Activated B cell treated with CpG ODN at 0.5 μM for 24 hours (primary cell): ENCODE measurements at regions not wholly inside any gene's neighbourhood (a gene's known extent, or its start where the extent isn't known, plus 50 kb on each side); places are given as distances from the start of the nearest gene placed in this dataset.

ENCODE experiments used
- ATAC-seq: fragments of 200-7000 bp; cut with Tn5 transposase; one replicate; pipeline ENCODE4 v1.10.0; 2021; ENCODE audit warnings: low read depth, mild to moderate bottlenecking, moderate library complexity
- CTCF ChIA-PET: fragments of 350-600 bp; sonication (Branson Sonifier 250); formaldehyde crosslinking; loops from one replicate; lab custom pipeline; 2021; ENCODE audit warnings: antibody characterized with exemption; lab: Charles Lee
- POLR2A ChIA-PET: fragments of 350-600 bp; sonication (Branson Sonifier 250); formaldehyde crosslinking; loops from one replicate; lab custom pipeline; 2021; ENCODE audit warnings: antibody characterized with exemption; lab: Charles Lee
- DNase-seq: peaks from one replicate; pipeline ENCODE4 v3.0.0; 2022
- H3K27ac Mint-ChIP-seq: one replicate; pipeline ENCODE4 v1.8.0; 2020; ENCODE audit warnings: mixed read lengths
- H3K27me3 Mint-ChIP-seq: one replicate; pipeline ENCODE4 v1.8.0; 2021; ENCODE audit warnings: mixed read lengths
- H3K36me3 Mint-ChIP-seq: one replicate; pipeline ENCODE4 v1.8.0; 2021; ENCODE audit warnings: low read depth, mixed read lengths
- H3K4me1 Mint-ChIP-seq: one replicate; pipeline ENCODE4 v1.8.0; 2021; ENCODE audit warnings: mixed read lengths
- H3K4me3 Mint-ChIP-seq: one replicate; pipeline ENCODE4 v1.8.0; 2020; ENCODE audit warnings: mild to moderate bottlenecking, mixed read lengths
- H3K9me3 Mint-ChIP-seq: one replicate; pipeline ENCODE4 v1.8.0; 2020; ENCODE audit warnings: mixed read lengths
- intact Hi-C: fragments of 100-400 bp; cut with micrococcal nuclease; formaldehyde crosslinking; loops from one replicate; pipeline ENCODE4 v1.15.1; 2024
- TF ChIP-seq, protein P1 (sequence below): fragments of 200-600 bp; IDR thresholded peaks from one replicate; pipeline ENCODE4 v1.8.0; 2022; ENCODE audit warnings: antibody characterized with exemption, mild to moderate bottlenecking

DNA sequence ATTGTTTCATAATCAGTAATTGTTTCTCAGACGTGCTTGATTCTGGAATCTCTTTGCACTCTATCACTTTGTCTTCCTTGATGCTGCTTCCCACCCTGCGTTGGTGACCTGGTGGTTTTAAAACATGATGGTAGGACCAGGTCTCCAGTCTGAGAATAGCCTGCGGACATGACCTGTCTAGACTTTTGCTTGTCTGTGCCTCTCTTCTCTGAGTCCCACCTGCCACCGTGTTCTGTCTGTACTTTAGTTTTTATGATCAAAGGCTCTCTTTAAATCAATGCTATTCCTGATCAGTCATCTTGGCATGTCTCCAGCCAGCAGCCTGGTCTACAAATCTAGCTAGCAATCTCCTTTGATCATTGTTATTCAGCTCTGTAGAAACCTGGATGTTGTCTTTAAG lies 933.9 kb downstream of the DIAPH3 start:
- intact Hi-C loops = no loop called here

DNA sequence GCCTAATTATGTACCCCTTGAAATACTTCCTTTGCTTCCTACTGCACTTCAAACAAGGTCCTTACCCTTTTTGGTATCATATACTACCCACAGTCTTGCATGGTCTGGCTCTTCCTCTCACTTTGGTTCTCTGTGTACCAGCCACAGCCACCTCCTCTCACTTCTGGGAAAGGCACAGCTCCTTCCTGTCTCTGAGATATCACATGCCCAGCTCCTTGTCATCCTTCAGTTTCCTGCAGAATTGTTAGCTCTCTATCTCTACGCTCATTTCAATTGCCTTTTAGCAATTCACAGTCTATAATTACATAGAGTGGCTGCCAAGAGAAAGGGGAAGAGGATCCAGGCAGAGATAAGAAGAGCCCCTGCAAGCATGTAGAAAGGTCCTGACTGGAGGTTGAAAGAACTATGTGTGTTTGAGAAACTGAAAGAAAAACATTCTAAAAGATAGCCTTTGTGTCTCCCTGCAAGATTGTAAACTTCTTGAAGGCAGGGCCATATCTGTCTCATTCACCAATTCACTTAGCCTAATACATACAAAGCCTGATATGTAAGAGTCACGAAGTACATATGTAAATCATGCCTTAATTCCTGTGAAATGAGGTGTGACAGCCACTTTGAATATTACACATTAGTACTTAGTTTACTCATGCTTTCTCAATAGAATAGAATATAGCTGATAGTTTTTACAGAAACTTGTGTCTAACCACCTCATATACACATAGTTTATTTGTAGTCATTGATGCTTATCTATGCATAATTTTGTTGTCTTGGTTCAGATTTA lies 933.1 kb downstream of the DIAPH3 start:
- intact Hi-C loops = no loop called here
- ChIA-PET POLR2A (no interaction called here), CTCF (no interaction called here)
- H3K27me3 Mint-ChIP-seq = no peaks in the 10 kb centered on the region
- ATAC-seq (no peak), DNase-seq (no peak)
- H3K27ac Mint-ChIP-seq = no peak overlapping the region
- TF ChIP-seq, protein P1, sequence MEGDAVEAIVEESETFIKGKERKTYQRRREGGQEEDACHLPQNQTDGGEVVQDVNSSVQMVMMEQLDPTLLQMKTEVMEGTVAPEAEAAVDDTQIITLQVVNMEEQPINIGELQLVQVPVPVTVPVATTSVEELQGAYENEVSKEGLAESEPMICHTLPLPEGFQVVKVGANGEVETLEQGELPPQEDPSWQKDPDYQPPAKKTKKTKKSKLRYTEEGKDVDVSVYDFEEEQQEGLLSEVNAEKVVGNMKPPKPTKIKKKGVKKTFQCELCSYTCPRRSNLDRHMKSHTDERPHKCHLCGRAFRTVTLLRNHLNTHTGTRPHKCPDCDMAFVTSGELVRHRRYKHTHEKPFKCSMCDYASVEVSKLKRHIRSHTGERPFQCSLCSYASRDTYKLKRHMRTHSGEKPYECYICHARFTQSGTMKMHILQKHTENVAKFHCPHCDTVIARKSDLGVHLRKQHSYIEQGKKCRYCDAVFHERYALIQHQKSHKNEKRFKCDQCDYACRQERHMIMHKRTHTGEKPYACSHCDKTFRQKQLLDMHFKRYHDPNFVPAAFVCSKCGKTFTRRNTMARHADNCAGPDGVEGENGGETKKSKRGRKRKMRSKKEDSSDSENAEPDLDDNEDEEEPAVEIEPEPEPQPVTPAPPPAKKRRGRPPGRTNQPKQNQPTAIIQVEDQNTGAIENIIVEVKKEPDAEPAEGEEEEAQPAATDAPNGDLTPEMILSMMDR = no peak
- H3K4me1 Mint-ChIP-seq = no peaks in the 10 kb centered on the region
- H3K4me3 Mint-ChIP-seq = no peak overlapping the region
- no peaks in the 10 kb centered on the region for H3K9me3 Mint-ChIP-seq
- no peaks in the 10 kb centered on the region for H3K36me3 Mint-ChIP-seq

More for the DNA sequence above, 933.9 kb downstream of the DIAPH3 start:
- Mint-ChIP-seq H3K27ac (no peak overlapping the region), H3K4me3 (no peak overlapping the region), H3K27me3 (no peaks in the 10 kb centered on the region), H3K36me3 (no peaks in the 10 kb centered on the region), H3K9me3 (peaks cover 2% of the 10 kb centered on the region), H3K4me1 (no peaks in the 10 kb centered on the region)
- TF ChIP-seq, protein P1 = no peak
- no peak for DNase-seq
- ChIA-PET POLR2A (no interaction called here), CTCF (no interaction called here)
- no peak for ATAC-seq

DNA sequence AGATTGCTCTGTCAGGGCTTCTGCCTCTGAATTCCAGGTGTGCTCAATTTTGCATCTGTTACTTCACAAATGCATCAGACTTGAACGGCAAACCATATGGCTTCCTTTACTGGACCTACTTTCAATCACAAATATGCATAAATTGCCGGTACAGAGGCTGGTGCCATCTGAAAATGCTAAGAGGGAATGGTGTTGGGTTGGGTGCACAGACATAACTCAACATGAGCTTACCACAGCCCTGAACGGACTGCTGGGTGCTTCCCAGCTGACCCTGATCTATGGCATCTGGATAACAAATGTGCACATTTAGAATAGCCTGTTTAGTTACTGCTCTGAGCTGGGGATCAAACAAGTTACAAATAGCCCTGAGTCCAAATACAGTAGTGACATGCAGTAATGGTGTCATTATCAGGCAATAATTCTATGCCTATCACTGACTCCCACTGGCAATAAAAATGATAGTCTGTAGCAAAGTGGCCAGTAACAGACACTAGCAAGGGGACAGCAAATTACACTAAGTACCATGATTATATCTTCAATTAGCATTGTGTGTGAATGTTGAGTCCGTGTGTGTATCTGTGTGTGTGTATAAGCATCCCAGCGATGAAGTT lies 927.3 kb downstream of the DIAPH3 start:
- no peak overlapping the region for H3K27ac Mint-ChIP-seq
- no peak overlapping the region for H3K4me3 Mint-ChIP-seq
- H3K36me3 Mint-ChIP-seq = no peaks in the 10 kb centered on the region
- H3K4me1 Mint-ChIP-seq = no peaks in the 10 kb centered on the region
- ChIA-PET POLR2A (no interaction called here), CTCF (no interaction called here)
- intact Hi-C loops = no loop called here
- ATAC-seq (no peak), DNase-seq (no peak)
- H3K27me3 Mint-ChIP-seq = no peaks in the 10 kb centered on the region
- TF ChIP-seq, protein P1 = no peak
- H3K9me3 Mint-ChIP-seq = no peaks in the 10 kb centered on the region

DNA sequence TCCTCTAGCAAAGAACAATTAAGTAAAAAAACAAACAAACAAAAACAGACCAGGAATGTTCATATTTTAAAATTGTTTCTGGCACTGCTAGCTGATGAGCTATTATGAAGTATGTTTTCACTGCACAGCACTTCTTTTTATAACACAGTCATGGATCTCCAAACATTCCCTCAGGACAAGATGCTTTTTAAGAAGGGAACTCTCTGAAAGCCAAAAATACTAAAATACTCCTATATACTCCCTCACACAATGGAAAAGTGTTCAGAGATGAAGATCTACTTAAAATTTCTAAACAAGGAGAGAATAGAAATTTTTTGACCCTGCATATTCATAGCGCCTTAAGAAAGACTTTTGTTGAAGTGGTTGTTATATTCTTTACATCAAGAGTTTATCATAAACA lies 926.8 kb downstream of the DIAPH3 start:
- POLR2A ChIA-PET = no interaction called here
- no peak for ATAC-seq
- Mint-ChIP-seq H3K9me3 (no peaks in the 10 kb centered on the region), H3K27ac (no peak overlapping the region), H3K4me3 (no peak overlapping the region), H3K4me1 (no peaks in the 10 kb centered on the region), H3K36me3 (no peaks in the 10 kb centered on the region), H3K27me3 (no peaks in the 10 kb centered on the region)
- no peak for DNase-seq
- TF ChIP-seq, protein P1 = no peak
- CTCF ChIA-PET = no interaction called here
- intact Hi-C loops = no loop called here

DNA sequence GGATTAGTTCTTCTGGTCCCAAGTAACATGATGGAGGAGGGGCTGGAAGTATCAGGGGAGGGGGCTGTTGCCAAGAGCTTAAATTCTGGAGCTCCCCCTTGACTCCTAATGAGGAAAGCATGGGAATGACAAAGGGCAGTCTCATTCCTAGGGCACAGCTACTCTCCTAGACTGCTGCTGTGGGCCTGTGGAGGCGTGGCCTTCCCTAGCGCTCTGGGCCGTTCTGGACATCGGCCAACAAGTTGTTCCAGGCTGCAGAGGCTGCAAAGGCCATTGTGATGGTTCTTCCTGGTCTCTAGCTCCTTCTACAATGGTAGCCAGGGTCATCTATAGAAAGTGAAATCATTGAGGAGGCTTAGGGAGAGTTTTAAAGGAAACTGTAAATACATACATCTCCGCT lies 916.6 kb downstream of the DIAPH3 start:
- no peak overlapping the region for H3K27ac Mint-ChIP-seq
- ChIA-PET CTCF (no interaction called here), POLR2A (no interaction called here)
- no peak overlapping the region for H3K4me3 Mint-ChIP-seq
- no peaks in the 10 kb centered on the region for H3K4me1 Mint-ChIP-seq
- H3K9me3 Mint-ChIP-seq = no peaks in the 10 kb centered on the region
- intact Hi-C loops = no loop called here
- no peaks in the 10 kb centered on the region for H3K27me3 Mint-ChIP-seq
- DNase-seq (no peak), ATAC-seq (no peak)
- TF ChIP-seq, protein P1 = no peak
- no peaks in the 10 kb centered on the region for H3K36me3 Mint-ChIP-seq
